Endothelial cell (in vitro differentiated cells): ENCODE measurements at regions not wholly inside any gene's neighbourhood (a gene's known extent, or its start where the extent isn't known, plus 50 kb on each side); places are given as distances from the start of the nearest gene placed in this dataset.

Experiments
- DNase-seq: peaks from one replicate; pipeline ENCODE4 v3.0.0; 2021; ENCODE audit warnings: low spot score
- H3K27ac Mint-ChIP-seq: one replicate; pipeline ENCODE4 v1.8.0; 2021; ENCODE audit warnings: mixed read lengths, inconsistent platforms; ENCODE audit not compliant: unreplicated experiment
- H3K27me3 Mint-ChIP-seq: one replicate; pipeline ENCODE4 v1.8.0; 2021; ENCODE audit warnings: mild to moderate bottlenecking, moderate library complexity, mixed read lengths, inconsistent platforms; ENCODE audit not compliant: unreplicated experiment
- H3K36me3 Mint-ChIP-seq: one replicate; pipeline ENCODE4 v1.8.0; 2021; ENCODE audit warnings: mild to moderate bottlenecking, low read depth, mixed read lengths, inconsistent platforms; ENCODE audit not compliant: unreplicated experiment
- H3K4me1 Mint-ChIP-seq: one replicate; pipeline ENCODE4 v1.8.0; 2021; ENCODE audit warnings: mild to moderate bottlenecking, mixed read lengths, inconsistent platforms; ENCODE audit not compliant: unreplicated experiment
- H3K4me3 Mint-ChIP-seq: one replicate; pipeline ENCODE4 v1.8.0; 2021; ENCODE audit warnings: mild to moderate bottlenecking, mixed read lengths, inconsistent platforms; ENCODE audit not compliant: unreplicated experiment
- H3K9me3 Mint-ChIP-seq: one replicate; pipeline ENCODE4 v1.8.0; 2021; ENCODE audit warnings: mixed read lengths, inconsistent platforms; ENCODE audit not compliant: unreplicated experiment
- TF ChIP-seq, protein P1 (sequence below): fragments of 200-600 bp; sonication (generic); IDR thresholded peaks from one replicate; pipeline ENCODE4 v1.5.0; 2021; ENCODE audit warnings: antibody characterized with exemption; ENCODE audit not compliant: unreplicated experiment

- Mint-ChIP-seq H3K4me1 (peaks cover 7% of the 10 kb centered on the region), H3K36me3 (no peaks in the 10 kb centered on the region), H3K27ac (no peak overlapping the region), H3K4me3 (no peak overlapping the region), H3K9me3 (no peaks in the 10 kb centered on the region), H3K27me3 (peaks cover 2% of the 10 kb centered on the region)
- DNase-seq: no peak
- TF ChIP-seq, protein P1, sequence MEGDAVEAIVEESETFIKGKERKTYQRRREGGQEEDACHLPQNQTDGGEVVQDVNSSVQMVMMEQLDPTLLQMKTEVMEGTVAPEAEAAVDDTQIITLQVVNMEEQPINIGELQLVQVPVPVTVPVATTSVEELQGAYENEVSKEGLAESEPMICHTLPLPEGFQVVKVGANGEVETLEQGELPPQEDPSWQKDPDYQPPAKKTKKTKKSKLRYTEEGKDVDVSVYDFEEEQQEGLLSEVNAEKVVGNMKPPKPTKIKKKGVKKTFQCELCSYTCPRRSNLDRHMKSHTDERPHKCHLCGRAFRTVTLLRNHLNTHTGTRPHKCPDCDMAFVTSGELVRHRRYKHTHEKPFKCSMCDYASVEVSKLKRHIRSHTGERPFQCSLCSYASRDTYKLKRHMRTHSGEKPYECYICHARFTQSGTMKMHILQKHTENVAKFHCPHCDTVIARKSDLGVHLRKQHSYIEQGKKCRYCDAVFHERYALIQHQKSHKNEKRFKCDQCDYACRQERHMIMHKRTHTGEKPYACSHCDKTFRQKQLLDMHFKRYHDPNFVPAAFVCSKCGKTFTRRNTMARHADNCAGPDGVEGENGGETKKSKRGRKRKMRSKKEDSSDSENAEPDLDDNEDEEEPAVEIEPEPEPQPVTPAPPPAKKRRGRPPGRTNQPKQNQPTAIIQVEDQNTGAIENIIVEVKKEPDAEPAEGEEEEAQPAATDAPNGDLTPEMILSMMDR: no peak
Observed at GRCh38 chr7:80082213-80082612, 52.4 kb upstream of the GNAI1 start.

DNA sequence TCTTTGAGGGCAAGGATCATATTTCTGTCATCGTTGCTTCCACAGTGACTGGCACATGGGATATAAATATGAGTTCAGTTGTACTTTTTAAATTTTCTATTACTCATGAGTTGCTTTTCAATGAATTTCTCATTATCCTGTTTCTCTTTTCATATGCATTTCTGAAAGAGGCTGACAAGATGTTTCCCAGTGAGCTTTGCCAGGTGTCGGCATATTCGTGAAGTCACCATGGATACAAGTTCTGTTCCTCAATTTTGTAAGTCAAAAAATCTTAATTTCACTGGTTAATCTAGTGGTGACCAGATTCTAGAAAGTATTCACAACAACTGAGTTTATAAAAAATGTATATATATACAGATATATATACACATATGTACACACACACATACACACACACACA is 55.7 kb upstream of the GNAI1 start:
- Mint-ChIP-seq H3K4me1 (peaks cover 6% of the 10 kb centered on the region), H3K4me3 (no peak overlapping the region), H3K27ac (no peak overlapping the region), H3K27me3 (peaks cover 3% of the 10 kb centered on the region), H3K9me3 (no peaks in the 10 kb centered on the region), H3K36me3 (no peaks in the 10 kb centered on the region)
- no peak for DNase-seq
- TF ChIP-seq, protein P1: no peak

DNA sequence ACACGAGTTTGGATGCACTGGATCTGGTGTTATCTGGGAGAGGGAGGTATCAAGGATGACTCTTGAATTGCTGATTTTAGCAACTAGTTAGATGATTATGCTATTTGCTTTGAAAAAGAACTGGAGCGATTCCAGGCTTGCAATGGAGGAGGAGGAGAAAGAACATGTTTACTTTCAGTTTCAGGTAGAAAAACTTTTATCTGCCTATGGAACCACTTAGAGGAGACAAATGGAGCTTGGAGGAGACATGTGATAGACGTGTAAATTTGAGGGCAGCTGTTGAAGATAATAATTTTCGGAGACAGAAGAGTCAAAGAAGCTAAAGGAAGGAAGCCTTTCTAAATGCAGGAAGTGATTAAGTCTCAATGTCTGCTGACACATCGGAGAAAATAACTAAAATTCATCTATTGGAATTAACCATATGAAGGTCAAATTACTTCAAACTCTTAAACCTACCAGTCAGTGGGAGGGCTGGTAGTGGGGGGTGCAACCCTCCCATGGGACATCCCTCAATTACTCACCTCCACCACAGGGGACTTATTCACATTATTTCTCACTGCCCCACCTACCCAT is 56.4 kb upstream of the GNAI1 start:
- peaks cover 6% of the 10 kb centered on the region for H3K4me1 Mint-ChIP-seq
- H3K27ac Mint-ChIP-seq: no peak overlapping the region
- DNase-seq: no peak
- H3K9me3 Mint-ChIP-seq: no peaks in the 10 kb centered on the region
- no peak overlapping the region for H3K4me3 Mint-ChIP-seq
- TF ChIP-seq, protein P1: no peak
- H3K27me3 Mint-ChIP-seq: peaks cover 3% of the 10 kb centered on the region
- H3K36me3 Mint-ChIP-seq: no peaks in the 10 kb centered on the region

- TF ChIP-seq, protein P1: no peak
- H3K27ac Mint-ChIP-seq: no peak overlapping the region
- H3K4me1 Mint-ChIP-seq: no peaks in the 10 kb centered on the region
- peaks cover 15% of the 10 kb centered on the region for H3K36me3 Mint-ChIP-seq
- no peak for DNase-seq
- H3K9me3 Mint-ChIP-seq: peaks cover 7% of the 10 kb centered on the region
- no peak overlapping the region for H3K4me3 Mint-ChIP-seq
- peaks cover 1% of the 10 kb centered on the region for H3K27me3 Mint-ChIP-seq
Observed at GRCh38 chr7:80070391-80070790, 64.2 kb upstream of the GNAI1 start.

DNA sequence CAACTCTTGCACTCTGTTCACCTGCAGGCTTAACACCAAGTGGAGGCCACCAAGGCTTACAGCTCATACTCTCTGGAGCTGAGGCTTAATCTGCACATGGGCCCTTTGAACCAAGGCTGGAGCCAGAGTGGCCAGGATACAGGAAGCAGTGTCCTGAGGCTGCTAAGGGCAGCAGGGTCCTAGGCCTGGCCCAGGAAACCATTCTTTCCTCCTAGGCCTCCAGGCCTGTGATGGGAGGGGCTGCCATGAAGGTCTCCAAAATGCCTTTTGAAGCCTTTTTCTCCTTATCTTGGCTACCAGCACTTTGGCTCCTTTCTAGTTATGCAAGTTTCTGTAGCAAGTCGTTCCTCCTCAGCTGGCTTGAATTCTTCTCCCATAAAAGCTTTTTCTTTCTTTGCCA is 68.0 kb upstream of the GNAI1 start:
- no peak for DNase-seq
- H3K27ac Mint-ChIP-seq: no peak overlapping the region
- H3K36me3 Mint-ChIP-seq: peaks cover 17% of the 10 kb centered on the region
- H3K9me3 Mint-ChIP-seq: peaks cover 7% of the 10 kb centered on the region
- H3K4me1 Mint-ChIP-seq: no peaks in the 10 kb centered on the region
- no peak overlapping the region for H3K4me3 Mint-ChIP-seq
- no peaks in the 10 kb centered on the region for H3K27me3 Mint-ChIP-seq
- TF ChIP-seq, protein P1: no peak
